Naive B cell (primary cell): ENCODE measurements at regions not wholly inside any gene's neighbourhood (a gene's known extent, or its start where the extent isn't known, plus 50 kb on each side); places are given as distances from the start of the nearest gene placed in this dataset.
"Not testable (repeated sequence)": the region's sequence is repeated elsewhere in the genome, so short reads cannot be mapped to it uniquely, and the experiment has no call there.

ENCODE experiments used
- ATAC-seq, 2 donors: fragments of 150-1000 bp; cut with Tn5 transposase; 2 replicates each; pipeline ENCODE4 v1.10.0; 2021; ENCODE audit warnings: low read depth in 2 of 2, mild to moderate bottlenecking in 2 of 2, moderate library complexity in 2 of 2
- DNase-seq: peaks from one replicate; pipeline ENCODE4 v3.0.0; 2022
- H3K27ac Mint-ChIP-seq, 6 donors: one replicate each; pipeline ENCODE4 v1.8.0; 2020 to 2022; ENCODE audit warnings: mild to moderate bottlenecking in 6 of 6, mixed read lengths in 6 of 6, moderate library complexity in 5 of 6, inconsistent platforms in 2 of 6
- H3K27me3 Mint-ChIP-seq, 3 donors: one replicate each; pipeline ENCODE4 v1.8.0; 2021 to 2022; ENCODE audit warnings: mixed read lengths in 3 of 3, mild to moderate bottlenecking in 1 of 3
- H3K36me3 Mint-ChIP-seq, 2 donors: one replicate each; pipeline ENCODE4 v1.8.0; 2020 to 2022; ENCODE audit warnings: mixed read lengths in 2 of 2, inconsistent platforms in 1 of 2, mild to moderate bottlenecking in 1 of 2
- H3K4me1 Mint-ChIP-seq, 3 donors: one replicate each; pipeline ENCODE4 v1.8.0; 2020 to 2022; ENCODE audit warnings: mixed read lengths in 3 of 3, inconsistent platforms in 1 of 3, mild to moderate bottlenecking in 1 of 3, moderate library complexity in 1 of 3
- H3K4me3 Mint-ChIP-seq, 8 donors: one replicate each; pipeline ENCODE4 v1.8.0; 2020 to 2022; ENCODE audit warnings: mild to moderate bottlenecking in 8 of 8, mixed read lengths in 8 of 8, moderate library complexity in 8 of 8, inconsistent platforms in 2 of 8
- H3K9me3 Mint-ChIP-seq, 7 donors: one replicate each; pipeline ENCODE4 v1.8.0; 2020 to 2022; ENCODE audit warnings: mixed read lengths in 7 of 7, mild to moderate bottlenecking in 5 of 7, inconsistent platforms in 2 of 7, moderate library complexity in 1 of 7

GRCh38 chr7:142657376-142657775, 91.9 kb upstream of the PRSS1 start:
- DNase-seq (no peak), ATAC-seq (no peak)
- peaks cover 0 to 5% (median 4%) of the 10 kb centered on the region in 3 donors for H3K27me3 Mint-ChIP-seq
- no peaks in the 10 kb centered on the region for H3K4me1 Mint-ChIP-seq
- H3K36me3 Mint-ChIP-seq: no peaks in the 10 kb centered on the region
- peaks cover 0 to 6% (median 0%) of the 10 kb centered on the region in 7 donors for H3K9me3 Mint-ChIP-seq
- no peak overlapping the region for H3K4me3 Mint-ChIP-seq
- H3K27ac Mint-ChIP-seq: no peak overlapping the region

GRCh38 chr7:142654398-142654797, 94.9 kb upstream of the PRSS1 start:
- DNase-seq: no peak
- no peak overlapping the region for H3K27ac Mint-ChIP-seq
- H3K27me3 Mint-ChIP-seq: peaks cover 0 to 4% (median 0%) of the 10 kb centered on the region in 3 donors
- H3K4me1 Mint-ChIP-seq: no peaks in the 10 kb centered on the region
- no peak for ATAC-seq
- no peak overlapping the region for H3K4me3 Mint-ChIP-seq
- peaks cover 0 to 8% (median 2%) of the 10 kb centered on the region in 7 donors for H3K9me3 Mint-ChIP-seq
- H3K36me3 Mint-ChIP-seq: no peaks in the 10 kb centered on the region

- ATAC-seq (no peak), DNase-seq (no peak)
- peaks cover 36 to 42% (median 36%) of the 10 kb centered on the region in 3 donors for H3K27me3 Mint-ChIP-seq
- H3K36me3 Mint-ChIP-seq: no peaks in the 10 kb centered on the region
- H3K4me1 Mint-ChIP-seq: peaks cover 9 to 11% (median 10%) of the 10 kb centered on the region in 3 donors
- peaks cover 0 to 8% (median 2%) of the 10 kb centered on the region in 7 donors for H3K9me3 Mint-ChIP-seq
- H3K4me3 Mint-ChIP-seq: peak overlapping the region in 1 of 8 donors; percentile 34
- no peak overlapping the region for H3K27ac Mint-ChIP-seq
These were observed 101.5 kb upstream of the PRSS1 start for GRCh38 chr7:142647749-142648148.

- peaks cover 0 to 2% (median 0%) of the 10 kb centered on the region in 7 donors for H3K9me3 Mint-ChIP-seq
- no peaks in the 10 kb centered on the region for H3K36me3 Mint-ChIP-seq
- peaks cover 40 to 46% (median 41%) of the 10 kb centered on the region in 3 donors for H3K27me3 Mint-ChIP-seq
- DNase-seq (no peak), ATAC-seq (peak; percentile 62 to 79)
- peak overlapping the region in 7 of 8 donors; percentile 58 to 87 (median 75) for H3K4me3 Mint-ChIP-seq
- peaks cover 9 to 11% (median 10%) of the 10 kb centered on the region in 3 donors for H3K4me1 Mint-ChIP-seq
- H3K27ac Mint-ChIP-seq: peak overlapping the region in 1 of 6 donors; percentile 53
These were observed 102.7 kb upstream of the PRSS1 start for GRCh38 chr7:142646386-142647140.

GRCh38 chr7:142645777-142646176, 103.5 kb upstream of the PRSS1 start:
- DNase-seq (no peak), ATAC-seq (peak in 1 of 2 donors; percentile 38)
- no peaks in the 10 kb centered on the region for H3K36me3 Mint-ChIP-seq
- H3K9me3 Mint-ChIP-seq: no peaks in the 10 kb centered on the region
- peaks cover 9 to 11% (median 10%) of the 10 kb centered on the region in 3 donors for H3K4me1 Mint-ChIP-seq
- H3K4me3 Mint-ChIP-seq: peak overlapping the region in 7 of 8 donors; percentile 58 to 87 (median 75)
- H3K27ac Mint-ChIP-seq: peak overlapping the region in 1 of 6 donors; percentile 53
- peaks cover 41 to 48% (median 41%) of the 10 kb centered on the region in 3 donors for H3K27me3 Mint-ChIP-seq

DNA sequence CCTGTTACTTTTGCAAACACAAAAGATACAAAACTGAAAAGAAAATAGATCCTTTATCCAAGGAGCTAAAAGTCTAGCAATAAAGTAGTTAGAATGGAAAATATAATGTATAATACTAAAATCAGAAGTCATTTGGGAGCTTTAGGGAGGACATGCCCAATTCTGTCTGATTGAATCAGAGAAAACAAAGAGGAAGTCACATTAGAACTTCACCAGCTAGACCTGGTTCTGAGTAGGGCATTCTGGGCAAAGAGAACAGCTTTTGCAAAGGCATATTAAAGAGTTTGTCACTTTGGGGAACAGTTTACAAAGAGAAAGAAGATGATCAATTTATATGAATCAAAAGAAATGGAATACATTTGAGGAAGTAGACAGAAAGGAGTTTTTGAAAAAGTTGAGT, 107.0 kb upstream of the PRSS1 start:
- Mint-ChIP-seq H3K27ac (no peak overlapping the region), H3K4me1 (peaks cover 6 to 12% (median 10%) of the 10 kb centered on the region in 3 donors), H3K27me3 (peaks cover 22 to 40% (median 32%) of the 10 kb centered on the region in 3 donors), H3K9me3 (no peaks in the 10 kb centered on the region), H3K4me3 (no peak overlapping the region), H3K36me3 (no peaks in the 10 kb centered on the region)
- DNase-seq (no peak), ATAC-seq (no peak)

DNA sequence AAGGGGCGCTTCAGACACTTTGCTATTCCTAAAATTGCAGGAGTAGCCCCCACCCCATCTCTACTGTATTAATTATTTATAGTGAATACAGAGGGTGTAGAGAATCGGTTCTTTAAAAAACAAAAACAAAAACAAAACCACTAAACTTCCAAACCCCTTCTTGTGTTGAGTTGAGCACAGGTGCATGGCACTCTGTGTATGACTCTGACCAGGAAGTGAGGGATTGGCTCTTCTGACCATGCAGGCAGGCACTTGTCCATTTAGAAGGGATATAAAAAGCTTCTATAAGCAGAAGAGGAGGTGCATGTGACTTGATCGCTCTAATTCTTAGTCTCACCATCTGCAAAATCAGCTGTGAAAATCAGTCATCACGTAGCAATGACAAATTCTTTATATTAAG, 108.0 kb upstream of the PRSS1 start:
- H3K27ac Mint-ChIP-seq, ATAC-seq, H3K9me3 Mint-ChIP-seq, H3K4me3 Mint-ChIP-seq, H3K36me3 Mint-ChIP-seq, DNase-seq: not testable (repeated sequence)
- H3K4me1 Mint-ChIP-seq: peaks cover 5 to 14% (median 13%) of the 10 kb centered on the region in 3 donors
- peaks cover 22 to 33% (median 28%) of the 10 kb centered on the region in 3 donors for H3K27me3 Mint-ChIP-seq

DNA sequence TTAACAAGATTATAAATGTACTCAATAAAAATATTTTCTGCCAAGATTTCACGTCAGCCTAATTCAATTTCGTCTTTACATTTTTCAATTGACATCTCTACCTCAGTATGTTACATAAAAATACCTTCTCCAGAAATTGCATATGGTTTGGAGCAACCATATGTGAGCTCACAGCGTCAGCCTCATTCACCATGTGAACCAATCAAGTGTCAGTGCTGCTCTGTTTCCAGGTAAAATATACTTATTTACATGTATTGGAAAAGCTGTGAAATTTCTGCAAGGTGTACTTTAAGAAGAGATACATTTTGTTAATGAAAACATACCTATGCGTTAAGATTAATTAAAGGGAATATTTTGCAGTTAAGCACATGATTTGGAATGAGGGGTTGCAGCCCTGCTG, 110.7 kb upstream of the PRSS1 start:
- ATAC-seq (no peak), DNase-seq (no peak)
- peaks cover 12 to 21% (median 14%) of the 10 kb centered on the region in 3 donors for H3K27me3 Mint-ChIP-seq
- H3K4me3 Mint-ChIP-seq: no peak overlapping the region
- no peak overlapping the region for H3K27ac Mint-ChIP-seq
- peaks cover 0 to 8% (median 8%) of the 10 kb centered on the region in 3 donors for H3K4me1 Mint-ChIP-seq
- peaks cover 0 to 2% (median 0%) of the 10 kb centered on the region in 7 donors for H3K9me3 Mint-ChIP-seq
- H3K36me3 Mint-ChIP-seq: no peaks in the 10 kb centered on the region

DNA sequence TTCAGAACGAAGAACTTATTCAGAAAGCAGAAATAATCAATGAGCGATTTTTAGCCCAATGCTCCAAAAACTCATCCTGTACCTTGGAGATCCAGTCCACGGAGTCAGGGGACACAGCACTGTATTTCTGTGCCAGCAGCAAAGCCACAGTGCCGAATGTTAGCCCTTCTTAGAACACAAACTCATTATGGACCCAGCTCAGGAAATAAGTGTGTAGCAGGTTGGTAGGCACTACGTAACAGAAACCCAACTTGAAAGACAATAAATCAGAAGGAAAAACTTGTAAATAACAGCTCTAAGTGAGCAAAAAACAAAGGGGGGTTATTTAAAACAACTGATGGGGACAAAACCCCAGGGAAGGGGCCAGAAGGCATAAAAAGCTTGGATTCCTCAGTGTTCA, 112.0 kb upstream of the PRSS1 start:
- peaks cover 0 to 13% (median 13%) of the 10 kb centered on the region in 3 donors for H3K4me1 Mint-ChIP-seq
- peaks cover 6 to 19% (median 10%) of the 10 kb centered on the region in 3 donors for H3K27me3 Mint-ChIP-seq
- H3K36me3 Mint-ChIP-seq: no peaks in the 10 kb centered on the region
- H3K27ac Mint-ChIP-seq: peak overlapping the region in 1 of 6 donors; percentile 1
- H3K9me3 Mint-ChIP-seq: peaks cover 0 to 2% (median 0%) of the 10 kb centered on the region in 7 donors
- no peak for DNase-seq
- no peak for ATAC-seq
- H3K4me3 Mint-ChIP-seq: peak overlapping the region in 3 of 8 donors; percentile 25 to 75 (median 58)

GRCh38 chr7:142636751-142637150, 112.5 kb upstream of the PRSS1 start:
- DNase-seq: no peak
- no peak for ATAC-seq
- Mint-ChIP-seq H3K27me3 (peaks cover 11 to 21% (median 13%) of the 10 kb centered on the region in 3 donors), H3K9me3 (peaks cover 0 to 2% (median 0%) of the 10 kb centered on the region in 7 donors), H3K4me1 (peaks cover 0 to 14% (median 13%) of the 10 kb centered on the region in 3 donors), H3K36me3 (no peaks in the 10 kb centered on the region), H3K4me3 (peak overlapping the region in 4 of 8 donors; percentile 25 to 75 (median 53)), H3K27ac (peak overlapping the region in 1 of 6 donors; percentile 1)

DNA sequence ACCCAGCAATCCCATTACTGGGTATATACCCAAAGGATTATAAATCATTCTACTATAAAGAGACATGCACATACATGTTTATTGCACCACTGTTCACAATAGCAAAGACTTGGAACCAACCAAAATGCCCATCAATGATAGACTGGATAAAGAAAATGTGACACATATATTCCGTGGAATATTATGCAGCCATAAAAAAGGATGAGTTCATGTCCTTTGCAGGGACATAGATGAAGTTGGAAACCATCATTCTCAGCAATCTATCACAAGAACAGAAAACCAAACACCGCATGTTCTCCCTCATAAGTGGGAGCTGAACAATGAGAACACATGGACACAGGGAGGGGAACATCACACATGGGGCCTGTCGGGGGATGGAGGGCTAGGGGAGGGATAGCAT, 113.2 kb upstream of the PRSS1 start:
- not testable (repeated sequence) for H3K9me3 Mint-ChIP-seq, DNase-seq, ATAC-seq, H3K4me3 Mint-ChIP-seq, H3K36me3 Mint-ChIP-seq, H3K27ac Mint-ChIP-seq
- peaks cover 0 to 14% (median 13%) of the 10 kb centered on the region in 3 donors for H3K4me1 Mint-ChIP-seq
- H3K27me3 Mint-ChIP-seq: peaks cover 14 to 25% (median 16%) of the 10 kb centered on the region in 3 donors

GRCh38 chr7:142632271-142633134, 116.8 kb upstream of the PRSS1 start:
- peak; percentile 73 for DNase-seq
- ATAC-seq: peak; percentile 98
- no peak overlapping the region for H3K4me3 Mint-ChIP-seq
- H3K36me3 Mint-ChIP-seq: no peaks in the 10 kb centered on the region
- H3K27me3 Mint-ChIP-seq: peaks cover 14 to 20% (median 17%) of the 10 kb centered on the region in 3 donors
- peaks cover 0 to 14% (median 13%) of the 10 kb centered on the region in 3 donors for H3K4me1 Mint-ChIP-seq
- peak overlapping the region in 1 of 6 donors; percentile 50 for H3K27ac Mint-ChIP-seq
- peaks cover 0 to 2% (median 0%) of the 10 kb centered on the region in 7 donors for H3K9me3 Mint-ChIP-seq

DNA sequence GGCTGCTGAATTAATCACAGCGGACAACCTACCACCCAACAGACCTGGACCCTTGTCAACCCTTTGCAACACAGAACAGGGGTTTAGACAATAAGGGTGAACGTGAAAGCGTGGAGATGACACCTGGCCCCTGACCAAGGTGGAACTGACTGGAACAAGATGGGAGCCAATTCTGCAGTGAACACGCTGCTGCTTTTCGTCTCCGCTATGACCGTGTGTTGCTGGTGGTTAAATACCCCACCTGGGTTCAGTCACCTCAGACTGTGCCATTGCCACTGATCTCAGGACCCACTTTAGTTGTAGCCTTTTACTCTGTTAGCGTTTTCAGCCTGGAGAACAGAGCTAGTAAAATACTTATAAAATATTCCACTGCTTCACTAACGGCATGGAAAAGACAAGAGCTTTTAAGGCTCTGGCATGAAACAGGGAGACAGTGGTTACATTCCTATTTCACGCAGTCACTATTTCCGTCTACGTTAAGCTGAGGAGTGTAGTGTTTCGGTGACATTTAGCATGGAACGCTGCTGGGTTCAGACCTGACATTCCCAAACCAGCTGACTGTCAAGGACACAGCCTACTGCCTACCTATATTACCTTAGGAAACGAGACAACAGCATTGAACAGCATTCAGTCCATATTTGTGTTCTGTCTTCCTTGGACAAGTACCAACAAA, 119.5 kb upstream of the PRSS1 start:
- DNase-seq (no peak), ATAC-seq (no peak)
- no peaks in the 10 kb centered on the region for H3K36me3 Mint-ChIP-seq
- H3K27ac Mint-ChIP-seq: no peak overlapping the region
- no peaks in the 10 kb centered on the region for H3K9me3 Mint-ChIP-seq
- peaks cover 8 to 14% (median 12%) of the 10 kb centered on the region in 3 donors for H3K4me1 Mint-ChIP-seq
- peaks cover 25 to 29% (median 27%) of the 10 kb centered on the region in 3 donors for H3K27me3 Mint-ChIP-seq
- H3K4me3 Mint-ChIP-seq: no peak overlapping the region
